ENCODE measurements at regions not wholly inside any gene's neighbourhood (a gene's known extent, or its start where the extent isn't known, plus 50 kb on each side); places are given as distances from the start of the nearest gene placed in this dataset.
"Not testable (repeated sequence)": the region's sequence is repeated elsewhere in the genome, so short reads cannot be mapped to it uniquely, and the experiment has no call there.

DNA sequence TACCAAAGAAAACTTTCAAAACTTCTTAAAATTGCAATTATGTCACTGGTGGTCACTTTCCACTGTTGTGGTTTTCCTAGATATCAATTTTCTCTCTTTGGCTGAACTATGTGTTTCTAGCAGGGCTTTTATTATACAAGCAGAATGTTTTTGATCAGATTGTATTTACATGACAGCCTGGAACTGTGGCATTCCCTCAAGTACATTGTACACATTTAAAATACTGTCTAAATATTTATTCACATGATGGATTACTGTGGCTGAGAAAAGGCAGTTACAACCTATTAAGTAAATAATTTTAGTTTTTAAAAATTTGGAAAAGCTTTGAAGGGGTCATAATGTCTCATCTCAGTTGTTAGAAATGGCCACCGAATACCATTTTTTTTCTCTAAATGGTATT is 231.9 kb upstream of the PPP1R3A start:
- Histone ChIP-seq H3K4me3 (ENCODE audit: low read depth in 1 of 2, low read length in 2 of 2) (no peak overlapping the region), H3K27ac (ENCODE audit: low read depth, low read length) (no peak overlapping the region), H3K4me1 (ENCODE audit: insufficient read depth, low read length) (peaks cover 34% of the 10 kb centered on the region), H3K9me3 (ENCODE audit: low read length) (no peaks in the 10 kb centered on the region), H3K27me3 (ENCODE audit: control insufficient read depth in 1 of 2, insufficient read depth in 2 of 2, low read length in 2 of 2) (no peaks in the 10 kb centered on the region), H3K9ac (ENCODE audit: low read length) (no peak overlapping the region), H3K36me3 (ENCODE audit: insufficient read depth, low read length) (no peaks in the 10 kb centered on the region)

DNA sequence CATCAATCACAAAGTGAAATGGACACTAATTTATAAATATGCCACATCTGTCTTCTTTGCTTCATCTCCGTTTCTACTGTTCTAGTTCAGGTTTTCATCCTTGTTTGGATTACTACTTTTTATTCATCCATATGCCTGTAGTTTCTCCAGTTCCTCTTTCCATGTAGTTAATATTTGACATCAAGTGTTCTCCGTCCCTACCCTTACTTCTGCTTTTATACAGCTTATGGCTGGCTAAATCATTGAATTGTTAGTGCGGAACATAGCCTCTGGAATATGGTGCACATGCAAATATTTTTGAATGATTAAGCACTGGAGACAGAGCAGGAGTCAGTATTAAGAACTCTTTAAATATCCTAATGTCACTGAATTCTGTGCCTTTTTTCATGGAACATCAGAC is 230.0 kb upstream of the PPP1R3A start:
- Histone ChIP-seq H3K4me3 (ENCODE audit: low read depth in 1 of 2, low read length in 2 of 2) (no peak overlapping the region), H3K4me1 (ENCODE audit: insufficient read depth, low read length) (peaks cover 24% of the 10 kb centered on the region)

GRCh38 chr7:114141415-114141814 is 222.6 kb upstream of the PPP1R3A start:
- Histone ChIP-seq H3K9ac (ENCODE audit: low read length) (no peak overlapping the region), H3K27ac (ENCODE audit: low read depth, low read length) (no peak overlapping the region), H3K27me3 (ENCODE audit: control insufficient read depth in 1 of 2, insufficient read depth in 2 of 2, low read length in 2 of 2) (no peaks in the 10 kb centered on the region), H3K9me3 (ENCODE audit: low read length) (no peaks in the 10 kb centered on the region), H3K36me3 (ENCODE audit: insufficient read depth, low read length) (no peaks in the 10 kb centered on the region), H3K4me3 (ENCODE audit: low read depth in 1 of 2, low read length in 2 of 2) (no peak overlapping the region), H3K4me1 (ENCODE audit: insufficient read depth, low read length) (no peaks in the 10 kb centered on the region)

More for the DNA sequence above, 230.0 kb upstream of the PPP1R3A start:
- no peaks in the 10 kb centered on the region for H3K27me3 ChIP-seq (ENCODE audit: control insufficient read depth in 1 of 2, insufficient read depth in 2 of 2, low read length in 2 of 2)
- no peak overlapping the region for H3K27ac ChIP-seq (ENCODE audit: low read depth, low read length)
- H3K9ac ChIP-seq (ENCODE audit: low read length): no peak overlapping the region
- H3K9me3 ChIP-seq (ENCODE audit: low read length): no peaks in the 10 kb centered on the region
- no peaks in the 10 kb centered on the region for H3K36me3 ChIP-seq (ENCODE audit: insufficient read depth, low read length)

GRCh38 chr7:114140561-114140960 is 221.8 kb upstream of the PPP1R3A start:
- H3K27ac ChIP-seq (ENCODE audit: low read depth, low read length): no peak overlapping the region
- no peaks in the 10 kb centered on the region for H3K36me3 ChIP-seq (ENCODE audit: insufficient read depth, low read length)
- no peaks in the 10 kb centered on the region for H3K4me1 ChIP-seq (ENCODE audit: insufficient read depth, low read length)
- no peaks in the 10 kb centered on the region for H3K9me3 ChIP-seq (ENCODE audit: low read length)
- no peak overlapping the region for H3K9ac ChIP-seq (ENCODE audit: low read length)
- H3K27me3 ChIP-seq (ENCODE audit: control insufficient read depth in 1 of 2, insufficient read depth in 2 of 2, low read length in 2 of 2): no peaks in the 10 kb centered on the region
- no peak overlapping the region for H3K4me3 ChIP-seq (ENCODE audit: low read depth in 1 of 2, low read length in 2 of 2)

DNA sequence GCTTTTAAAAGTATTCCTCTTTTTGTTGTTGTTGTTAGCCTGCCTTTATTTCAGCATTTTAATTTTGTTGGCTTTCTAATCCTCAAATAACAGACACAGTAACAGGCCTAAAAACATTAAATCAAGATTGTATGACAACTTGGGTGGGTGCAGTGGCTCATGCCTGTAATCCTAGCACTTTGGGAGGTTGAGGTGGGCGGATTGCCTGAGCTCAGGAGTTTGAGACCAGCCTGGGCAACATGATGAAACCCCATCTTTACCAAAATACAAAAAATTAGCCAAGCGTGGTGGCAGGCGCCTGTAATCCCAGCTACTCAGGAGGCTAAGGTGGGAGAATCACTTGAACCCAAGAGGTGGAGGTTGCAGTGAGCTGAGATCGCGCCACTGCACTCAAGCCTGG is 220.9 kb upstream of the PPP1R3A start:
- not testable (repeated sequence) for H3K27ac ChIP-seq (ENCODE audit: low read depth, low read length); H3K9me3 ChIP-seq (ENCODE audit: low read length); H3K27me3 ChIP-seq (ENCODE audit: control insufficient read depth in 1 of 2, insufficient read depth in 2 of 2, low read length in 2 of 2); H3K4me3 ChIP-seq (ENCODE audit: low read depth in 1 of 2, low read length in 2 of 2); H3K36me3 ChIP-seq (ENCODE audit: insufficient read depth, low read length); H3K4me1 ChIP-seq (ENCODE audit: insufficient read depth, low read length); H3K9ac ChIP-seq (ENCODE audit: low read length)

DNA sequence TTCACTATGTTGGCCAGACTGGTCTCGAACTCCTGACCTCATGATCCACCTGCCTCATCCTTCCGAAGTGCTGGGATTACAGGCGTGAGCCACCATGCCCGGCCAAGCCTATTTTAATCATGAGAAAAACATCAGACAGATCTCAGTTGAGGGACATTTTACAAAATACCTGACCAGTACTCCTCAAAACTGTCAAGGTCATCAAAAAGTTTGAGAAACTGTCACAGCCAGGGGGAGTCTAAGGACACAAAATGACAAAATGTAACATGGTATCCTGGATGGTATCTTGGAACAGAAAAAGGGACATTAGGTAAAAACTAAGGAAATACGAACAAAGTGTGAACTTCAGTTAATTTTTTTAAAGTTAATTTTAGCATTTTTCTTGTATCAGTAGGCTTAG is 219.8 kb upstream of the PPP1R3A start:
- H3K9me3 ChIP-seq (ENCODE audit: low read length): no peaks in the 10 kb centered on the region
- no peaks in the 10 kb centered on the region for H3K27me3 ChIP-seq (ENCODE audit: control insufficient read depth in 1 of 2, insufficient read depth in 2 of 2, low read length in 2 of 2)

DNA sequence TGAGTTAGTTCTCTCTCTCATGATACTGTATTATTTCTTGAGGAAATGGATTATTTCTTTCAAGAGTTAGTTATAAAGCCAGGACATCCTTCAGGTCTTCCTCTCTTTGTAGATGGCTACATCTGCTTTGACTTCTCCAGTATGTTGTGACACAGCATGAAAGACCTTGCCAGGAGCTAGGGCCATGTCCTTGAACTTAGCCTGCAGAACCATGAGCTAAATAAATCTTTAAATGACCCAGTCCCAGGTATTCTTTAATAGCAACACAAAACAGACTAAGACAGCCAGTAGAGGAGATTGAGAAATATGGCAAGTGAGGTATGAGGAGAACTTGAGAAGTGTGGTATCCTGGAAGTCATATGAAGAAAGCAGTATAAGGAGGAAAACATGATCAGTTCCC is 214.9 kb upstream of the PPP1R3A start:
- peaks cover 20% of the 10 kb centered on the region for H3K4me1 ChIP-seq (ENCODE audit: insufficient read depth, low read length)
- H3K36me3 ChIP-seq (ENCODE audit: insufficient read depth, low read length): no peaks in the 10 kb centered on the region
- H3K9me3 ChIP-seq (ENCODE audit: low read length): no peaks in the 10 kb centered on the region
- no peak overlapping the region for H3K27ac ChIP-seq (ENCODE audit: low read depth, low read length)
- no peak overlapping the region for H3K4me3 ChIP-seq (ENCODE audit: low read depth in 1 of 2, low read length in 2 of 2)
- H3K9ac ChIP-seq (ENCODE audit: low read length): no peak overlapping the region
- H3K27me3 ChIP-seq (ENCODE audit: control insufficient read depth in 1 of 2, insufficient read depth in 2 of 2, low read length in 2 of 2): no peaks in the 10 kb centered on the region

More for the DNA sequence above, 219.8 kb upstream of the PPP1R3A start:
- Histone ChIP-seq H3K27ac (ENCODE audit: low read depth, low read length) (no peak overlapping the region), H3K4me3 (ENCODE audit: low read depth in 1 of 2, low read length in 2 of 2) (no peak overlapping the region), H3K9ac (ENCODE audit: low read length) (no peak overlapping the region), H3K4me1 (ENCODE audit: insufficient read depth, low read length) (no peaks in the 10 kb centered on the region), H3K36me3 (ENCODE audit: insufficient read depth, low read length) (no peaks in the 10 kb centered on the region)

GRCh38 chr7:114130866-114131265 is 212.1 kb upstream of the PPP1R3A start:
- Histone ChIP-seq H3K4me3 (ENCODE audit: low read depth in 1 of 2, low read length in 2 of 2) (no peak overlapping the region), H3K27ac (ENCODE audit: low read depth, low read length) (no peak overlapping the region), H3K4me1 (ENCODE audit: insufficient read depth, low read length) (peaks cover 21% of the 10 kb centered on the region), H3K27me3 (ENCODE audit: control insufficient read depth in 1 of 2, insufficient read depth in 2 of 2, low read length in 2 of 2) (no peaks in the 10 kb centered on the region), H3K36me3 (ENCODE audit: insufficient read depth, low read length) (no peaks in the 10 kb centered on the region), H3K9me3 (ENCODE audit: low read length) (no peaks in the 10 kb centered on the region), H3K9ac (ENCODE audit: low read length) (no peak overlapping the region)

DNA sequence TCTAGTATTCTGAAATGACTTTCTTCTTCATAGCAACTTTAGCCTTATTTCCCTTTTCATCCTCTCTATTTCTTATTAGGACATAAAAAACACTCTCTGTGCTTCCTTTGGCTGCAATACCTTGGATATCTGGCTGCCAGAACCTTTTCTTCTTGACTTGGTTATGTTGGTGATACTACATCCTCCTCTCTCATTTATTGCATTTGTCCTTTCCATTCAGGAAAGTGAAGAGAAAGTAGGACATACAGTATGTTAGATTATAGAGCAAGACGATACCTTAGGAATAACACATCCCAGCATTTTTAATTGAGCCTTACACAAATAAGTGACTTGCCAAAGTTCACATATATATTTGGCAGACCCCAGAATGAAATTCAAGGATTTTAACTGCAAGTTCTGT is 210.1 kb upstream of the PPP1R3A start:
- Histone ChIP-seq H3K27ac (ENCODE audit: low read depth, low read length) (no peak overlapping the region), H3K4me3 (ENCODE audit: low read depth in 1 of 2, low read length in 2 of 2) (no peak overlapping the region), H3K36me3 (ENCODE audit: insufficient read depth, low read length) (no peaks in the 10 kb centered on the region), H3K9me3 (ENCODE audit: low read length) (no peaks in the 10 kb centered on the region), H3K4me1 (ENCODE audit: insufficient read depth, low read length) (peaks cover 21% of the 10 kb centered on the region), H3K27me3 (ENCODE audit: control insufficient read depth in 1 of 2, insufficient read depth in 2 of 2, low read length in 2 of 2) (no peaks in the 10 kb centered on the region), H3K9ac (ENCODE audit: low read length) (no peak overlapping the region)

- Histone ChIP-seq H3K9ac (ENCODE audit: low read length) (no peak overlapping the region), H3K27me3 (ENCODE audit: control insufficient read depth in 1 of 2, insufficient read depth in 2 of 2, low read length in 2 of 2) (no peaks in the 10 kb centered on the region), H3K36me3 (ENCODE audit: insufficient read depth, low read length) (no peaks in the 10 kb centered on the region), H3K4me3 (ENCODE audit: low read depth in 1 of 2, low read length in 2 of 2) (no peak overlapping the region), H3K4me1 (ENCODE audit: insufficient read depth, low read length) (peaks cover 17% of the 10 kb centered on the region), H3K27ac (ENCODE audit: low read depth, low read length) (no peak overlapping the region), H3K9me3 (ENCODE audit: low read length) (no peaks in the 10 kb centered on the region)
Measured at GRCh38 chr7:114126095-114126494, 207.3 kb upstream of the PPP1R3A start.

- H3K4me3 ChIP-seq (ENCODE audit: low read depth in 1 of 2, low read length in 2 of 2): no peak overlapping the region
- no peak overlapping the region for H3K9ac ChIP-seq (ENCODE audit: low read length)
- no peaks in the 10 kb centered on the region for H3K36me3 ChIP-seq (ENCODE audit: insufficient read depth, low read length)
- H3K4me1 ChIP-seq (ENCODE audit: insufficient read depth, low read length): peaks cover 36% of the 10 kb centered on the region
- no peak overlapping the region for H3K27ac ChIP-seq (ENCODE audit: low read depth, low read length)
- no peaks in the 10 kb centered on the region for H3K27me3 ChIP-seq (ENCODE audit: control insufficient read depth in 1 of 2, insufficient read depth in 2 of 2, low read length in 2 of 2)
- no peaks in the 10 kb centered on the region for H3K9me3 ChIP-seq (ENCODE audit: low read length)
Measured at GRCh38 chr7:114112806-114113205, 194.0 kb upstream of the PPP1R3A start.

GRCh38 chr7:114110666-114111065 is 191.9 kb upstream of the PPP1R3A start:
- H3K27me3 ChIP-seq (ENCODE audit: control insufficient read depth in 1 of 2, insufficient read depth in 2 of 2, low read length in 2 of 2): no peaks in the 10 kb centered on the region
- H3K36me3 ChIP-seq (ENCODE audit: insufficient read depth, low read length): no peaks in the 10 kb centered on the region
- no peak overlapping the region for H3K9ac ChIP-seq (ENCODE audit: low read length)
- peaks cover 46% of the 10 kb centered on the region for H3K4me1 ChIP-seq (ENCODE audit: insufficient read depth, low read length)
- no peak overlapping the region for H3K27ac ChIP-seq (ENCODE audit: low read depth, low read length)
- H3K4me3 ChIP-seq (ENCODE audit: low read depth in 1 of 2, low read length in 2 of 2): no peak overlapping the region
- no peaks in the 10 kb centered on the region for H3K9me3 ChIP-seq (ENCODE audit: low read length)

Measured in muscle layer of colon (tissue), 2 donors.